CD4-positive, alpha-beta T cell treated with Interferon gamma for 1 hour (primary cell): ENCODE measurements at regions not wholly inside any gene's neighbourhood (a gene's known extent, or its start where the extent isn't known, plus 50 kb on each side); places are given as distances from the start of the nearest gene placed in this dataset.

Experiments
- DNase-seq: peaks from one replicate; pipeline ENCODE4 v3.0.0-alpha.2; 2020

GRCh38 chr3:194218646-194219453, 82.9 kb downstream of the HES1 start:
- DNase-seq = no peak

DNA sequence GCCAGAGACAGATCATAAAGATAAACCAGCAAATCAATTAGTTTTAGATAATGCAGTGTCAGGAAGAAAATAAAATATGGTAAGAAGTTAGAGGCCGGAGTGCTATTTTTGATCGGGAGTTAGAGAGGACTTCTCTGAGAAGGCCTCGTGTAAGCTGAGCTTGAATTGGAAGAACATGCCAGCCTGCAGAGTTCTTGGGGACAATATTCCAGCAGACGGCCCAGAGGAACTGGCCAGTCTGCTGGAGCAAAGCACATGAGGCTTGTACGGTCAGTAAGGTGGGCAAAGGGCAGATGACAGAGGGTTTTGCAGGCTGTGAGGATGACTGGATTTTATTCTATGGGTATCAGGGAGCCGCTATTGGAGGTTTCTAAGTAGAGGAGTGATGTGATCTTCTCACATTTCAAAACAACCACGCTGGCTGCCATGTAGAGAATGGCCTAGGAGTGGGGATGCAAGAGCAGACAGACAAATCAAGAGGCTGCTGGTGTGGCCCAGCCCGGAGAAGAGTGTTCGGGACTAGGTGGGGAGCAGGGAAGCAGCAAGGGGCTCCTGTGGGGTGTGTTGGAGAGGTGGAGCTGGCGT, 84.0 kb downstream of the HES1 start:
- no peak for DNase-seq

- DNase-seq = no peak
Measured at GRCh38 chr3:194220901-194221326, 85.0 kb downstream of the HES1 start.

DNA sequence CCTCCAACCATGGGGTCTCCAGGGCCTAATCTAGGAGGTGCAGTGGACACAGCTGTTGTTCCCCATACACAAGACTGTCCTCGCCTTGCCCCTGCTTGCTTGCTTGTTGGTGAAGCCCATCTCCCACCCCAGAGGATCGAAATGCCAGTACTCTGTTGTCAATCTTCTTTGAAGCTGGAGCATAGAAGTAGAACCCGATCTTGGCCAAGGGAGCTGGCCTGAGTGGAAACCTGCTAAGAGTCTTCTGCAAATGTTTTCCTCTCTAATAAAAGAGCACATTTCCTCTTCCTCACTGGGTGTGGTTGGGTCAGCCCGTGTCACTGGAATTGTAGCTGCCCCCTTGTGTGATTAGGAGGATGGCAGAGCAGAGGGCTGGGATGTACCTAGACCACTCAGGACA, 85.4 kb downstream of the HES1 start:
- no peak for DNase-seq

GRCh38 chr3:194223951-194224350, 88.0 kb downstream of the HES1 start:
- DNase-seq = no peak

- DNase-seq = no peak
Measured at GRCh38 chr3:194224471-194225417, 88.8 kb downstream of the HES1 start.

DNA sequence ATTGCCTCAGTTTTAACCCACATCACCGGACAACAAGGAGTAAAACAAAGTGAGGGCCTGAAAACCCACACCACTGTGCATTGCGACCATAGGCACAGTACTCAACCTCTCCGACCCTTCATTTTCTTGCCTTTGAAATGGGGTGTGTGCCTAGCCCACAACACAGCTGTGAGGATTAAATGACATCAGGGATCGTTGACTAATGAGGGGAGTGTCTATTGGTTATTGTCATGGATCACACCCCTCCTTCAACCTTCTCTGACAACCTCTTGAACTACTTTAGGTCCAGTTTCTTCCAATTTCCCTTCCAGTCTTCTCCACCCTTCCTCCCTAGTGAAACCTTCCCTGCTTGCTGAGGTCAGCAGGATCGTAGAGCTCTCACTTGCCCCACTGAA, 89.5 kb downstream of the HES1 start:
- DNase-seq = no peak

GRCh38 chr3:194225988-194226663, 90.2 kb downstream of the HES1 start:
- no peak for DNase-seq

GRCh38 chr3:194231929-194232832, 96.2 kb downstream of the HES1 start:
- DNase-seq = no peak

DNA sequence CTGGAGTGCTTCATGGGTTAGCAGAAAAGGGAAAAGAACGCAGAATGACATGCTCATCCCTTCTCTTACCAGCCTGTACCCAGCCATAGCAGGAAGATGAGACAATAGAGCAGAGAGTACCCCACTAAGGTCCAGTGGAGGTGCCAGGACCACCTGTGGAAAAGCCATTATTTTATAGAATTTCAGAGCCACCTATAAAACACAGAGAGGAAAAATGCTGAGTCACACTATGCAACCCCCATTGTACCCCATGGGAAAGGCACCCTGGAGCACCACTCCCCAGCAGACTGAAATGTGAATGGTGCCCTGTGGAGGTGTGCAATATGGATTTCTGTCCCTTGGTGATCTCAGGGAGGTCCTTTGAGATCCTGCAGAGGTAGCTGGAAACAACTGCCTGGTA, 97.2 kb downstream of the HES1 start:
- DNase-seq = no peak

- no peak for DNase-seq
Measured at GRCh38 chr3:194235160-194235559, 99.2 kb downstream of the HES1 start.

- no peak for DNase-seq
Measured at GRCh38 chr3:194237110-194237509, 101.2 kb downstream of the HES1 start.

DNA sequence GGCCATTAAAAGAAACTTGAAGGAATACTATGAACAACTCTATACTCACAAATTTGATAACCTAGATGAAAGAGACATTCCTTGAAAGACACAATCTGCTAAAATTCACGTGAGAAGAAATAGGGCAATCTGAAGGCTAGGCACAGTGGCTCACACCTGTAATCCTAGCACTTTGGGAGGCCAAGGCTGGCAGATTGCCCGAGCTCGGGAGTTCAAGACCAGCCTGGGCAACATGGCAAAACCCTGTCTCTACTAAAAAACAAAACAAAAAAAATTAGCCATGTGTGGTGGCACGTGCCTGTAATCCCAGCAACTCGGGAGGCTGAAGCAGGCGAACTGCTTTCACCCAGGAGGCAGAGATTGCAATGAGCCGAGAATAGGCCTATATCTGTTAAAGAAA, 104.8 kb downstream of the HES1 start:
- no peak for DNase-seq

DNA sequence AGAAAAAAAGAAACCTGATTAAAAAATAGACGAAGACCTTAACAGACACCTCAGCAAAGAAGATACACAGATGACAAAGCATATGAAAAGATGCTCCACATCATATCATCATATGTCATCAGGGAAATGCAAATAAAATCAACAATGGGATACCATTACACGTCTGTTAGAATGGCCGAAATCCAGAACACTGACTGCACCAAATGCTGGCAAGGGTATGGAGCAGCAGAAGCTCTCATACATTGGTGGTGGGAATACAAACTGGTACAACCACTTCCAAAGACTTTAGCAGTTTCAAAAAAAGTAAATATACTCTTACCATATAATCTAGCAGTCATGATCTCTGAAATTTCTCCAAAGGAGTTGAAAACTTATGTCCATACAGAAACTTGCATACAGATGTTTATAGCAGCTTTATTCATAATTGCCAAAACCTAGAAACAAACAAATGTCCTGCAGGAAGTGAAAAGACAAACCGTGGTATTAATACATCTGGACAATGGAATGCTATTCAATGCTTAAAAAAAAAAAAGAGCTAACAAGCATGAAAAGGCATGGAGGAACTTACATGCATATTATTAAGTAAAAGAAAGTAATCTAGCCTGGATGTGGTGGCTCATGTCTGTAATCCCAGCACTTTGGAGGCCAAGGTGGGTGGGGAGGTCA, 107.4 kb downstream of the HES1 start:
- DNase-seq = no peak

GRCh38 chr3:194244167-194244566, 107.0 kb downstream of the CPN2 start:
- no peak for DNase-seq

- no peak for DNase-seq
Measured at GRCh38 chr3:194245474-194245873, 105.7 kb downstream of the CPN2 start.

DNA sequence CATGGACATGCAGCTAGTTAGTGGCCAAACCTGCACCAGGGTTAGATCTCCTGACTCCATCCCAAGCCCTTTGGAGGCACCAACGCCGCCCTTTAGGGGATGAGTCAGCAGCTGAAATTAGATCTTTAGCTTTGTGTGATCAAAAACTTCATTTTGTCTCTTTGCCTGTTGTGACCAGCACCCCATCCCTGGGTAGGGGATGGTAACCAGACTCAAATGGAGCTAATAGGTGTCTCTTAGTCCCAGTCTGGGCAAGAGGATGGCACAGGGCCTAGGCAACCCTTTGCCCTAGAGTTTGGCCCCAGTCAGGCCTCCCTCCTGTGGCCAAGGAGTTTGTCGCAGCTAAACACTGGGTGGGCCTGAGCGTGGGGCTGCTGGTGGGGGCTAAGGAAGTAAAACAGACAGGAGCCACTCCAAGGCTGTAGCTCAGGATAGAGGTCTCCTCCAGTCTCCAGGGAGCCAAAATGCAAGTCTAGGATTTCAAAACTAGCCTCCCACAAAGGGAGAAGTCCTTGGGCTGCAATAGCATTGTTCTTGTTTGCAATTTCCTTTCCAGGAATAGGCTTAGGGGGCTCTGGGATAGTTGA, 105.1 kb downstream of the CPN2 start:
- DNase-seq = no peak

DNA sequence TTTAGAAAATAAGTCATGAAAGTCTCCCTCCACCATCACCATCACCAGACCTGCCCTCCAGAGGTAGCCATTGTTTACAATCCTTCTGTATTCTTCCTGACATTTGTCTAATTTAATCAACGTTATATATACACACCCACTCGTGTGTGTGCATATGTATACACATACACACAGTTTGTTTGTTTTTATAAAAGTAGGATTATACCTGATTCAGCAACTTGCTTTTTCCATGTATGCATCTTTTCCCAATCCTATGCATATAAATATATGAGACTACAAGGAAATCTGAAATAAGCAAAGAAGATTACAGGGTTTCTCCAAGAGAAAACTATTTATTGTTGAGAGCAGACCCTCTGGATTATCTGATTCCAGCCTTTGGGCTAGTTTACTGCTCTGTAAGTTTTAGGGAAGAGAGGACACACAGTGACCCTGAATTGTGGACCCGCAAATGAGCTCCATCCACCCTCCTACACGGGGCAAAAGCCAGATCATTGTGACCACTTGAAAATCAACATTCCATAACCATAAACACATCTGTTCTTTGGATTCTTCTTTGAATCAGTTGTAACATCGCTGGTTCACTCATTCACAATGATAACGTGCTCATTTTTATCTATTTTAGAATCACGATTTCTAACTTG, 104.3 kb downstream of the CPN2 start:
- no peak for DNase-seq

DNA sequence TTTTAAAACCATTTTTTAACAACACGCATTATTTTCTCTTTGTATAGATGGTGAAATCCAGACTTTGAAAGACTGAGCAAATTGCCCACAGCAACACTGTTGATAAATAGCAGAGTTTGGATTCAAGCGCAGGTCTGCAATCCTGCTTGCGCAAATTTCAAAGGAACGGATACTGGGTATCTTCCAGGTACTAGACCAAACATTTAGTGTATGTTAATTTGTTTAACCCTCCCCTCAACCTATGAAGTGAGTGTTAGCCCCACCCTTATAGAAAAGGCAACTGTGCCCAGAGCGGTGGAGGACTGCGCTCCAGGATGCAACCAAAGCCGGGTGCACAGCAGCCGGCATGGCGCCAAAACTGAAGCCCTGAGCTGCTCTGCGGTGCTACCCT, 103.8 kb downstream of the CPN2 start:
- no peak for DNase-seq

- DNase-seq = no peak
Measured at GRCh38 chr3:194249323-194250097, 101.6 kb downstream of the CPN2 start.
